ENCODE measurements at regions not wholly inside any gene's neighbourhood (a gene's known extent, or its start where the extent isn't known, plus 50 kb on each side); places are given as distances from the start of the nearest gene placed in this dataset.

GRCh38 chr13:26967119-26968038 is 204.2 kb downstream of the USP12 start:
- no peak for DNase-seq (ENCODE audit: low read depth in 4 of 4, low spot score in 1 of 4)

- no peak for DNase-seq (ENCODE audit: low read depth in 4 of 4, low spot score in 1 of 4)
Observed at GRCh38 chr13:26966701-26967080, 204.9 kb downstream of the USP12 start.

GRCh38 chr13:26965952-26966700 is 205.5 kb downstream of the USP12 start:
- DNase-seq (ENCODE audit: low read depth in 4 of 4, low spot score in 1 of 4): no peak

- DNase-seq (ENCODE audit: low read depth in 4 of 4, low spot score in 1 of 4): no peak
Observed at GRCh38 chr13:26964278-26965250, 204.0 kb upstream of the GPR12 start.

- no peak for DNase-seq (ENCODE audit: low read depth in 4 of 4, low spot score in 1 of 4)
Observed at GRCh38 chr13:26962671-26963070, 202.1 kb upstream of the GPR12 start.

GRCh38 chr13:26961890-26962615 is 201.5 kb upstream of the GPR12 start:
- no peak for DNase-seq (ENCODE audit: low read depth in 4 of 4, low spot score in 1 of 4)

- DNase-seq (ENCODE audit: low read depth in 4 of 4, low spot score in 1 of 4): no peak
Observed at GRCh38 chr13:26957182-26957581, 196.6 kb upstream of the GPR12 start.

GRCh38 chr13:26956522-26957142 is 196.0 kb upstream of the GPR12 start:
- no peak for DNase-seq (ENCODE audit: low read depth in 4 of 4, low spot score in 1 of 4)

GRCh38 chr13:26954976-26955375 is 194.4 kb upstream of the GPR12 start:
- no peak for DNase-seq (ENCODE audit: low read depth in 4 of 4, low spot score in 1 of 4)

- no peak for DNase-seq (ENCODE audit: low read depth in 4 of 4, low spot score in 1 of 4)
Observed at GRCh38 chr13:26953291-26953690, 192.7 kb upstream of the GPR12 start.

GRCh38 chr13:26952551-26953143 is 192.1 kb upstream of the GPR12 start:
- DNase-seq (ENCODE audit: low read depth in 4 of 4, low spot score in 1 of 4): no peak

- no peak for DNase-seq (ENCODE audit: low read depth in 4 of 4, low spot score in 1 of 4)
Observed at GRCh38 chr13:26951581-26952177, 191.1 kb upstream of the GPR12 start.

GRCh38 chr13:26950968-26951367 is 190.4 kb upstream of the GPR12 start:
- DNase-seq (ENCODE audit: low read depth in 4 of 4, low spot score in 1 of 4): no peak

- DNase-seq (ENCODE audit: low read depth in 4 of 4, low spot score in 1 of 4): no peak
Observed at GRCh38 chr13:26950546-26950945, 190.0 kb upstream of the GPR12 start.

- no peak for DNase-seq (ENCODE audit: low read depth in 4 of 4, low spot score in 1 of 4)
Observed at GRCh38 chr13:26949701-26950502, 189.3 kb upstream of the GPR12 start.

GRCh38 chr13:26948353-26948752 is 187.8 kb upstream of the GPR12 start:
- no peak for DNase-seq (ENCODE audit: low read depth in 4 of 4, low spot score in 1 of 4)

- DNase-seq (ENCODE audit: low read depth in 4 of 4, low spot score in 1 of 4): no peak
Observed at GRCh38 chr13:26946684-26947343, 186.2 kb upstream of the GPR12 start.

- DNase-seq (ENCODE audit: low read depth in 4 of 4, low spot score in 1 of 4): no peak
Observed at GRCh38 chr13:26943748-26944147, 183.2 kb upstream of the GPR12 start.

Data from stimulated activated CD4-positive, alpha-beta T cell treated with anti-CD3 and anti-CD28 coated beads, Interleukin-1b, Interleukin-23, amount 100 ng/mL, for 24 hours (primary cell).